GM12892 (cell line): ENCODE measurements at regions not wholly inside any gene's neighbourhood (a gene's known extent, or its start where the extent isn't known, plus 50 kb on each side); places are given as distances from the start of the nearest gene placed in this dataset.

Experiments
- POLR2A ChIP-seq: IDR thresholded peaks from 2 replicates; pipeline ENCODE4 v1.6.1; 2011; ENCODE audit warnings: low read depth, low read length, control low read depth
- POLR2AphosphoS5 ChIP-seq: IDR thresholded peaks from 2 replicates; pipeline ENCODE4 v1.6.1; 2011; ENCODE audit warnings: low read depth, low read length, control low read depth
- TAF1 ChIP-seq: IDR thresholded peaks from 2 replicates; pipeline ENCODE4 v1.6.1; 2011; ENCODE audit warnings: low read depth, mild to moderate bottlenecking, control low read depth, low read length, borderline replicate concordance

DNA sequence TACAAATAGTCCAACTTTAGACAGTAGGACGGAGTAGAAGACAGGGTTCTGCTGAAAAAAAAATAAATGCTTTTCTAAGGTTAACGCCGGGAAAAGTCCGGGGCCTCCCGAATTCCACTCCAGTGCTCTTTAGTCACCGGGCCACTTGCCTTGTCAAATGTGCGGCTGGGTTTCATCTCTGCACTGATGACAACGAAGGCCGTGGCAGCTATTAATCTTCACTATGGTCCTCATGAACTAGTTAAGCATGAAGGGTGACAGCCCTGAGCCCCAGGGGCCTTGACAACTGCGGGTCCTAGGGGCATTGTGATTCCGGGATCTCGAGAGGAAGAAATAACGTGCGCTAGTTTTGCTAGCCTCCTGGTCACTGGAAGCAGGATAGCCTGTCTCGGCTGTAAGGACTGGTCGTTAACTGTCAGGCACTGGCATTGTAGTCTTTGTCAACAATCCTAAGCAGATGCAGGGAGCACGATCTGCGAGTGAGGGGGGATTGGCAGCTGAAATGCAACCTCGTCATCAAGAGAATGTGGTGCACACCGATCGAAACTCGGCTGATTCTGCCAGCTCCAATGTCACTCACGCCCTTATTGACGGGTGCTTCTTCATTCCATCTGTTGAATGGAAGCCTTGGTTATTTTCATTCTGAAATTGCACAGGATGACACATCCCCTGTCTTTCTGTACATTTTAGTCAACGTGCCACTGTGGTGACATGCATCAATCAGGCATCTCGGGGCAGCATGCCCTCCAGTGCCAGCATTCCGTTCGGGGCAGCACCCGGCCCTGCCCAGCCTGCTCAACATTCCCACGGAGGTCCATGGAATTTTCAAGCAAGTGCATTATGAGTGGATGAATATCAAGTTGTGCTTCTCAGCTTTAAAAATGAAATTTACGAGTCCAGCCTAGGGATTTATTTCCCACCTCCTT, 51.6 kb upstream of the MGMT start:
- TF ChIP-seq TAF1 (no peak), POLR2A (no peak), POLR2AphosphoS5 (no peak)
